A673 (cell line): ENCODE measurements at regions not wholly inside any gene's neighbourhood (a gene's known extent, or its start where the extent isn't known, plus 50 kb on each side); places are given as distances from the start of the nearest gene placed in this dataset.

Source experiments
- BruUV-seq: library from RNA; stranded (reverse); fragments of 400-500 nt; replicated peaks from 2 replicates; lab custom pipeline; 2021; lab: Mats Ljungman, UMichigan
- CTCF ChIA-PET: fragments of 300-600 bp; sonication (Branson Sonifier 250); formaldehyde crosslinking; loops from one replicate; lab custom pipeline; 2022; ENCODE audit warnings: antibody characterized with exemption; lab: Charles Lee
- POLR2A ChIA-PET: fragments of 300-600 bp; sonication (Branson Sonifier 250); formaldehyde crosslinking; loops from one replicate; lab custom pipeline; 2022; ENCODE audit warnings: antibody characterized with exemption; ENCODE audit not compliant: low non-redundant PET; lab: Charles Lee
- DNase-seq: peaks from one replicate; pipeline ENCODE4 v3.0.0-alpha.2; 2015; ENCODE audit warnings: low spot score
- H3K27ac ChIP-seq: fragments of 200-600 bp; sonication (generic); 2 replicates; pipeline ENCODE4 v1.5.1; 2016; ENCODE audit warnings: mixed run types, low read depth, mild to moderate bottlenecking, mixed read lengths, antibody characterized with exemption, low read length; ENCODE audit not compliant: poor library complexity, severe bottlenecking
- H3K27me3 ChIP-seq: fragments of 200-600 bp; sonication (generic); replicated peaks from 2 replicates; pipeline ENCODE4 v1.6.1; 2017; ENCODE audit warnings: mixed run types, low read depth, mild to moderate bottlenecking, mixed read lengths, antibody characterized with exemption, low read length; ENCODE audit not compliant: insufficient read depth, poor library complexity
- H3K36me3 ChIP-seq: fragments of 200-600 bp; sonication (generic); 2 replicates; pipeline ENCODE4 v1.6.1; 2016; ENCODE audit warnings: mixed run types, mild to moderate bottlenecking, mixed read lengths, antibody characterized with exemption, low read length; ENCODE audit not compliant: insufficient read depth, poor library complexity, severe bottlenecking
- H3K4me1 ChIP-seq: fragments of 200-600 bp; sonication (generic); 2 replicates; pipeline ENCODE4 v1.6.1; 2017; ENCODE audit warnings: mixed run types, mild to moderate bottlenecking, mixed read lengths, antibody characterized with exemption, low read length; ENCODE audit not compliant: insufficient read depth, poor library complexity, severe bottlenecking
- H3K4me3 ChIP-seq: fragments of 200-600 bp; sonication (generic); 2 replicates; pipeline ENCODE4 v1.5.1; 2016; ENCODE audit warnings: low read depth, mixed run types, mild to moderate bottlenecking, mixed read lengths, low read length; ENCODE audit not compliant: poor library complexity, severe bottlenecking
- H3K9me3 ChIP-seq: fragments of 200-600 bp; sonication (generic); 2 replicates; pipeline ENCODE4 v1.6.1; 2016; ENCODE audit warnings: mixed run types, low read depth, mild to moderate bottlenecking, mixed read lengths, antibody characterized with exemption, low read length; ENCODE audit not compliant: poor library complexity, severe bottlenecking
- CTCF ChIP-seq: fragments of 300-800, 200-600 bp; sonication (generic); conservative IDR thresholded peaks from 2 replicates; pipeline ENCODE4 v1.5.1; 2017; ENCODE audit warnings: low read depth, mild to moderate bottlenecking, antibody characterized with exemption, low read length, moderate library complexity, mixed read lengths
- EZH2 ChIP-seq: fragments of 200-600 bp; sonication (generic); IDR thresholded peaks from 2 replicates; pipeline ENCODE4 v1.6.1; 2017; ENCODE audit warnings: borderline replicate concordance, low read depth, mild to moderate bottlenecking, mixed read lengths, antibody characterized with exemption, low read length; ENCODE audit not compliant: poor library complexity, severe bottlenecking
- intact Hi-C: fragments of 100-400 bp; cut with micrococcal nuclease; formaldehyde crosslinking; loops from one replicate; pipeline ENCODE4 v1.10.0; 2022; ENCODE audit not compliant: unreplicated experiment

GRCh38 chr2:47227532-47228279 is 51.4 kb upstream of the CALM2 start:
- H3K27me3 ChIP-seq, result no peaks in the 10 kb centered on the region
- no peak overlapping the region for H3K4me3 ChIP-seq
- ChIA-PET POLR2A (no interaction called here), CTCF (no interaction called here)
- no peak for DNase-seq
- H3K4me1 ChIP-seq, result no peaks in the 10 kb centered on the region
- TF ChIP-seq EZH2 (no peak), CTCF (no peak)
- intact Hi-C loops, result no loop called here
- no peaks in the 10 kb centered on the region for H3K36me3 ChIP-seq
- H3K9me3 ChIP-seq, result no peaks in the 10 kb centered on the region
- no peak overlapping the region for H3K27ac ChIP-seq
- no TSS peak for BruUV-seq

DNA sequence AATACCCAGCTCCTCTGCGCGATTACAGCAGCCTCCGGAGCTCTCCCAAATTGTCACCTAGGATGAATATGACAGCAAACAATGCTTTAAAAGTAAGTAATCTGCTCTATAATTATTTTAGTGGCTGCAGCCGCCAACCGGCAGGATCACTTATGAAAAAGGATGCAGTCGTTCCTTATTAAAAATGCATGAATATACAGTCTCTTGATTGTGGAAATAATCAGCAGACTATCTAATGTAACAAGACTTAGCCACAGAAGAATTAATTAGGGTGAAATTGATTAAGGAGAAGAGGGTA is 50.6 kb upstream of the CALM2 start:
- Histone ChIP-seq H3K27ac (no peak overlapping the region), H3K27me3 (no peaks in the 10 kb centered on the region), H3K4me1 (no peaks in the 10 kb centered on the region), H3K4me3 (no peak overlapping the region), H3K36me3 (no peaks in the 10 kb centered on the region), H3K9me3 (no peaks in the 10 kb centered on the region)
- BruUV-seq, result no TSS peak
- no peak for DNase-seq
- intact Hi-C loops, result no loop called here
- ChIA-PET POLR2A (interaction anchor here (0.7 kb wide), 1 partner anchor 161 kb away, joined by 3 read pairs; no protein-coding TSS in a partner anchor), CTCF (no interaction called here)
- no peak for TF ChIP-seq EZH2
- no peak for TF ChIP-seq CTCF

- POLR2A ChIA-PET, result interaction anchor here (0.7 kb wide), 1 partner anchor 161 kb away, joined by 3 read pairs; no protein-coding TSS in a partner anchor
- H3K4me3 ChIP-seq, result no peak overlapping the region
Observed at GRCh38 chr2:47226132-47226922, 50.0 kb upstream of the CALM2 start.

More at GRCh38 chr2:47226132-47226922, 50.0 kb upstream of the CALM2 start:
- Histone ChIP-seq H3K4me1 (no peaks in the 10 kb centered on the region), H3K27me3 (no peaks in the 10 kb centered on the region), H3K27ac (no peak overlapping the region), H3K9me3 (no peaks in the 10 kb centered on the region), H3K36me3 (no peaks in the 10 kb centered on the region)
- intact Hi-C loops, result no loop called here
- BruUV-seq, result no TSS peak
- no peak for DNase-seq
- TF ChIP-seq EZH2 (no peak), CTCF (no peak)
- CTCF ChIA-PET, result no interaction called here
